K562 (cell line): ENCODE measurements at regions not wholly inside any gene's neighbourhood (a gene's known extent, or its start where the extent isn't known, plus 50 kb on each side); places are given as distances from the start of the nearest gene placed in this dataset.
A peak's percentile ranks its signal among the peaks of the same experiment; 100 is the strongest.

ENCODE experiments used
- CCNT2 ChIP-seq: IDR thresholded peaks from 2 replicates; pipeline ENCODE4 v1.6.1; 2011; ENCODE audit warnings: borderline replicate concordance, low read depth, mild to moderate bottlenecking, moderate library complexity, mixed read lengths, low read length; ENCODE audit not compliant: insufficient read length; ENCODE audit errors: extremely low read depth
- E2F3 ChIP-seq: fragments of 250-450 bp; sonication (Bioruptor Pico); IDR thresholded peaks from 2 replicates; pipeline ENCODE4 v1.4.0; 2020; ENCODE audit warnings: mild to moderate bottlenecking
- GTF2A2 ChIP-seq: IDR thresholded peaks from 2 replicates; pipeline ENCODE4 v1.6.1; 2016; ENCODE audit warnings: mild to moderate bottlenecking, missing genetic modification characterization, missing compliant biosample characterization
- MYNN ChIP-seq, 2 experiments: sonication (generic); formaldehyde crosslinking in 1 of 2; IDR thresholded peaks; 2 replicates each; pipeline versions ENCODE4 v1.5.0 to v1.6.1; 2016 to 2020; ENCODE audit warnings: antibody characterized with exemption in 1 of 2, missing genetic modification reagents in 1 of 2
- PHF21A ChIP-seq: fragments of 450-650 bp; IDR thresholded peaks from 2 replicates; pipeline ENCODE4 v1.6.1; 2017; ENCODE audit warnings: low read depth, borderline replicate concordance
- RFX7 ChIP-seq: fragments of 250-450 bp; sonication (Bioruptor Pico); IDR thresholded peaks from 2 replicates; pipeline ENCODE4 v1.5.1; 2021; ENCODE audit warnings: mild to moderate bottlenecking
- SAFB2 ChIP-seq: fragments of 200-400 bp; formaldehyde crosslinking; IDR thresholded peaks from 2 replicates; pipeline ENCODE4 v1.6.1; 2018; ENCODE audit warnings: borderline replicate concordance, low read length, low read depth, moderate library complexity; ENCODE audit not compliant: severe bottlenecking
- TEAD4 ChIP-seq, 2 experiments: sonication (generic) in 1 of 2; formaldehyde crosslinking in 1 of 2; IDR thresholded peaks; 2 replicates each; pipeline versions ENCODE4 v1.6.1 to v1.8.0; 2012 to 2022; ENCODE audit warnings: borderline replicate concordance in 1 of 2, inconsistent platforms in 1 of 2, low read length in 1 of 2, mild to moderate bottlenecking in 1 of 2, missing genetic modification reagents in 1 of 2
- ZBTB17 ChIP-seq: fragments of 450-650 bp; formaldehyde crosslinking; IDR thresholded peaks from 2 replicates; pipeline ENCODE4 v1.4.0; 2020; ENCODE audit warnings: mild to moderate bottlenecking
- ZFP30 ChIP-seq: fragments of 250-450 bp; sonication (Bioruptor Pico); IDR thresholded peaks from 2 replicates; pipeline ENCODE4 v1.8.0; 2022; ENCODE audit warnings: moderate library complexity, mild to moderate bottlenecking, inconsistent platforms, borderline replicate concordance
- ZFPM2 ChIP-seq: fragments of 250-450 bp; sonication (Bioruptor Pico); IDR thresholded peaks from 2 replicates; pipeline ENCODE4 v1.5.1; 2022; ENCODE audit warnings: mild to moderate bottlenecking
- ZNF124 ChIP-seq: sonication (generic); formaldehyde crosslinking; IDR thresholded peaks from 2 replicates; pipeline ENCODE4 v1.8.1; 2022; ENCODE audit warnings: missing genetic modification reagents
- ZNF324 ChIP-seq: fragments of 250-450 bp; sonication (Bioruptor Pico); IDR thresholded peaks from 2 replicates; pipeline ENCODE4 v1.4.0; 2020; ENCODE audit warnings: mild to moderate bottlenecking
- ZNF668 ChIP-seq: fragments of 250-450 bp; sonication (Bioruptor Pico); IDR thresholded peaks from 2 replicates; pipeline ENCODE4 v1.8.0; 2022; ENCODE audit warnings: mild to moderate bottlenecking, inconsistent platforms
- ZNF785 ChIP-seq: fragments of 250-450 bp; sonication (Bioruptor Pico); IDR thresholded peaks from 2 replicates; pipeline ENCODE4 v1.4.0; 2020; ENCODE audit warnings: mild to moderate bottlenecking
- TF ChIP-seq, protein P1 (sequence below), 2 experiments: fragments of 450-650 bp in 1 of 2; sonication (generic) in 1 of 2; formaldehyde crosslinking; conservative IDR thresholded peaks; 2 replicates each; pipeline versions ENCODE4 v1.4.0 to v1.8.1; 2020 to 2022; ENCODE audit warnings: mild to moderate bottlenecking in 1 of 2, missing genetic modification reagents in 1 of 2
- TF ChIP-seq, protein P2 (sequence below): IDR thresholded peaks from 2 replicates; pipeline ENCODE4 v1.6.1; 2011; ENCODE audit warnings: borderline replicate concordance, low read depth, mild to moderate bottlenecking, moderate library complexity, low read length; ENCODE audit not compliant: insufficient read depth, poor library complexity, severe bottlenecking
- TF ChIP-seq, protein P3 (sequence below): fragments of 450-650 bp; formaldehyde crosslinking; IDR thresholded peaks from 2 replicates; pipeline ENCODE4 v1.4.0; 2022; ENCODE audit warnings: missing genetic modification characterization
- TF ChIP-seq, protein P4 (sequence below): IDR thresholded peaks from 2 replicates; pipeline ENCODE4 v1.6.1; 2011; ENCODE audit not compliant: insufficient read length; ENCODE audit errors: extremely low read depth

DNA sequence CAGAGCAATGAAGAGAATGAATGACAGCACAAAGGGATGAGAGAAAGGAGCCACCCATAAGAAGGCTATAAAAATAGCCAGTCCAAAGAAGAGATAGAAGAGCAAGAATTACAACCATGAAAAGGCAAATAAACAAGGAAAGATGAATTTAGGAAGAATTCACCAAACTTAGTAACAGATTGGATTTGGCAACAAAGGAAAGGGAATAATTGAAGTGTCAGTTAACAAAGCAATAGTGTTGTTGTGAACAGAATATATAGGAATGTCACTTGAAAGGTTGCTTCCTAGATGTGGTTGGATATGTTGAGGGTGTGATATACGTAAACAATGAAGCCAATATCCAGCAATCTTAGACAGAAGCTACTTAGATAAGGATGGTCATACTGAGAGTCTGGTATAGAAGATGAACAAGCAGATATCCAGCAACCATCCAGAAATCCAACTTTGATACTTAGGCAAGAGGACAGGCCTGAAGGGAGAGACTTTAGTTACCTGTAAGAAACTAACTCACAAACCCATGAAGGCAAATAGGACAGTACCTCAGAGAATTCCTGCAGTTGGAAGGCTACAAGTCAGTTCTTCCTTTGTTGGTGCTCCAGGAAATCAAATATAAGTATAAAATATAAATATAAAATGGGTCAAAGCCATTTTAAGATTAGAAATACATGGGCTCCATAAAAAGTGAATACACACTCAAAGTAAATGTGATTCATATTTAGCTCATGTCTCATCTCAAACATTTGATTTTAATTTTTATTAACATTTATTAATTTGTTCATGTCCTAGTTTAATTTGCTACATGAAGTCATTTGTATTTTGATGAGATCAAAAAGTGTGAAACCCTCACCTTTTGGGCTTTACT, 106.5 kb downstream of the HFE start (continued):
- peak; percentile 55 for TF ChIP-seq CCNT2
- TF ChIP-seq, protein P1, sequence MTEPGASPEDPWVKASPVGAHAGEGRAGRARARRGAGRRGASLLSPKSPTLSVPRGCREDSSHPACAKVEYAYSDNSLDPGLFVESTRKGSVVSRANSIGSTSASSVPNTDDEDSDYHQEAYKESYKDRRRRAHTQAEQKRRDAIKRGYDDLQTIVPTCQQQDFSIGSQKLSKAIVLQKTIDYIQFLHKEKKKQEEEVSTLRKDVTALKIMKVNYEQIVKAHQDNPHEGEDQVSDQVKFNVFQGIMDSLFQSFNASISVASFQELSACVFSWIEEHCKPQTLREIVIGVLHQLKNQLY (CRISPR knock-in tag; conservative IDR thresholded peaks at IDR 0.05): peak in 1 of 2 experiments; percentile 90; a peak in 2 of 4 replicates
- TF ChIP-seq, protein P2, sequence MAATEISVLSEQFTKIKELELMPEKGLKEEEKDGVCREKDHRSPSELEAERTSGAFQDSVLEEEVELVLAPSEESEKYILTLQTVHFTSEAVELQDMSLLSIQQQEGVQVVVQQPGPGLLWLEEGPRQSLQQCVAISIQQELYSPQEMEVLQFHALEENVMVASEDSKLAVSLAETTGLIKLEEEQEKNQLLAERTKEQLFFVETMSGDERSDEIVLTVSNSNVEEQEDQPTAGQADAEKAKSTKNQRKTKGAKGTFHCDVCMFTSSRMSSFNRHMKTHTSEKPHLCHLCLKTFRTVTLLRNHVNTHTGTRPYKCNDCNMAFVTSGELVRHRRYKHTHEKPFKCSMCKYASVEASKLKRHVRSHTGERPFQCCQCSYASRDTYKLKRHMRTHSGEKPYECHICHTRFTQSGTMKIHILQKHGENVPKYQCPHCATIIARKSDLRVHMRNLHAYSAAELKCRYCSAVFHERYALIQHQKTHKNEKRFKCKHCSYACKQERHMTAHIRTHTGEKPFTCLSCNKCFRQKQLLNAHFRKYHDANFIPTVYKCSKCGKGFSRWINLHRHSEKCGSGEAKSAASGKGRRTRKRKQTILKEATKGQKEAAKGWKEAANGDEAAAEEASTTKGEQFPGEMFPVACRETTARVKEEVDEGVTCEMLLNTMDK: no peak
- TF ChIP-seq SAFB2: no peak
- TF ChIP-seq, protein P3, sequence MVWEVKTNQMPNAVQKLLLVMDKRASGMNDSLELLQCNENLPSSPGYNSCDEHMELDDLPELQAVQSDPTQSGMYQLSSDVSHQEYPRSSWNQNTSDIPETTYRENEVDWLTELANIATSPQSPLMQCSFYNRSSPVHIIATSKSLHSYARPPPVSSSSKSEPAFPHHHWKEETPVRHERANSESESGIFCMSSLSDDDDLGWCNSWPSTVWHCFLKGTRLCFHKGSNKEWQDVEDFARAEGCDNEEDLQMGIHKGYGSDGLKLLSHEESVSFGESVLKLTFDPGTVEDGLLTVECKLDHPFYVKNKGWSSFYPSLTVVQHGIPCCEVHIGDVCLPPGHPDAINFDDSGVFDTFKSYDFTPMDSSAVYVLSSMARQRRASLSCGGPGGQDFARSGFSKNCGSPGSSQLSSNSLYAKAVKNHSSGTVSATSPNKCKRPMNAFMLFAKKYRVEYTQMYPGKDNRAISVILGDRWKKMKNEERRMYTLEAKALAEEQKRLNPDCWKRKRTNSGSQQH (CRISPR knock-in tag): peak; percentile 96
- no peak for TF ChIP-seq GTF2A2 (tag)
- TF ChIP-seq ZNF785 (CRISPR knock-in tag): no peak
- peak; percentile 54; the same call in 1 of the 2 replicates for TF ChIP-seq RFX7
- no peak for TF ChIP-seq ZNF124
- no peak for TF ChIP-seq ZFPM2 (CRISPR knock-in tag)
- no peak for TF ChIP-seq ZNF668 (CRISPR knock-in tag)
- peak; percentile 47; the same call in 1 of the 2 replicates for TF ChIP-seq PHF21A
- TF ChIP-seq ZBTB17 (CRISPR knock-in tag): 0 out of 2 replicates have a peak, but pooled peaks have one; percentile 10
- peak; percentile 33; the same call in 1 of the 2 replicates for TF ChIP-seq TEAD4 (IDR thresholded peaks at IDR 0.05; ENCODE audit: low read length)
- TF ChIP-seq TEAD4 (CRISPR knock-in tag; IDR thresholded peaks at IDR 0.05; ENCODE audit: borderline replicate concordance): no peak
- 0 out of 2 replicates have a peak, but pooled peaks have one; percentile 54 for TF ChIP-seq MYNN (IDR thresholded peaks at IDR 0.05)
- TF ChIP-seq MYNN (CRISPR knock-in tag; IDR thresholded peaks at IDR 0.05): no peak
- TF ChIP-seq ZFP30 (CRISPR knock-in tag): peak; percentile 44; the same call in 1 of the 2 replicates
- TF ChIP-seq, protein P4, sequence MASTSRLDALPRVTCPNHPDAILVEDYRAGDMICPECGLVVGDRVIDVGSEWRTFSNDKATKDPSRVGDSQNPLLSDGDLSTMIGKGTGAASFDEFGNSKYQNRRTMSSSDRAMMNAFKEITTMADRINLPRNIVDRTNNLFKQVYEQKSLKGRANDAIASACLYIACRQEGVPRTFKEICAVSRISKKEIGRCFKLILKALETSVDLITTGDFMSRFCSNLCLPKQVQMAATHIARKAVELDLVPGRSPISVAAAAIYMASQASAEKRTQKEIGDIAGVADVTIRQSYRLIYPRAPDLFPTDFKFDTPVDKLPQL: no peak
- TF ChIP-seq E2F3 (CRISPR knock-in tag): no peak
- TF ChIP-seq ZNF324: no peak
